ENCODE measurements at regions not wholly inside any gene's neighbourhood (a gene's known extent, or its start where the extent isn't known, plus 50 kb on each side); places are given as distances from the start of the nearest gene placed in this dataset.

DNA sequence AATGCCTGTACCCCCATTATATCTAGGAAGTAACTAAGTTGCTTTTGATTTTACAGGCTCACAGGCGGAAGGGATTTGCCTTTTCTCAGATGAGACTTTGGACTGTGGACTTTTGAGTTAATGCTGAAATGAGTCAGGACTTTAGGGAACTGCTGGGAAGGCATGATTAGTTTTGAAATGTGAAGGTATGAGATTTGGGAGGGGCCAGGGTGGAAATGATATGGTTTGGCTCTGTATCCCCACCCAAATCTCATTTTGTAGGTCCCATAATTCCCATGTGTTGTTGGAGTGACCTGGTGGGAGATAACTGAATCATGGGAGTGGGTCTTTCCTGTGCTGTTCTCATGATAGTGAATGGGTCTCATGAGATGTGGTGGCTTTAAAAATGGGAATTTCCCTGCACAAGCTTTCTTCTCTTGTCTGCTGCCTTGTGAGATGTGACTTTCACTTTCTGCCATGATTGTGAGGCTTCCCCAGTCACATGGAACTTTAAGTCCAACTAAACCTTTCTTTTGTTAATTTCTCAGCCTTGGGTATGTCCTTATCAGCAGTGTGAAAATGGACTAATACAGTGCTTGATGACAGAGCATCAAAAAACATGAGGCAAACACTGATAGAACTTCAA is 1119.5 kb downstream of the PLA2G4A start:
- TF ChIP-seq EZH2phosphoT487 (IDR thresholded peaks at IDR 0.05; ENCODE audit: insufficient read depth, low read depth) (no peak), EZH2 (IDR thresholded peaks at IDR 0.05; ENCODE audit: insufficient read depth, poor library complexity, severe bottlenecking) (no peak)
